Testis (tissue), 2 donors: ENCODE measurements at regions not wholly inside any gene's neighbourhood (a gene's known extent, or its start where the extent isn't known, plus 50 kb on each side); places are given as distances from the start of the nearest gene placed in this dataset.

Experiments used
- DNase-seq: peaks from one replicate; pipeline ENCODE4 v3.0.0-alpha.2; 2019
- H3K27ac ChIP-seq, 2 donors: fragments of 200-600 bp; sonication (generic); one replicate each; pipeline ENCODE4 v1.5.1; 2019
- H3K27me3 ChIP-seq: fragments of 200-600 bp; sonication (generic); one replicate; pipeline ENCODE4 v1.5.1; 2019
- H3K36me3 ChIP-seq: fragments of 200-600 bp; sonication (generic); one replicate; pipeline ENCODE4 v1.5.1; 2017; ENCODE audit warnings: low read depth; ENCODE audit errors: missing control alignments
- H3K4me1 ChIP-seq: fragments of 200-600 bp; sonication (generic); one replicate; pipeline ENCODE4 v1.5.1; 2019
- H3K4me3 ChIP-seq, 2 donors: fragments of 200-600 bp; sonication (generic); one replicate each; pipeline ENCODE4 v1.5.1; 2017 to 2019
- H3K9me3 ChIP-seq: fragments of 200-600 bp; sonication (generic); one replicate; pipeline ENCODE4 v1.5.1; 2017
- POLR2A ChIP-seq: fragments of 450-650 bp; IDR thresholded peaks from one replicate; pipeline ENCODE4 v1.6.1; 2017; ENCODE audit warnings: antibody characterized with exemption, mild to moderate bottlenecking, moderate library complexity
- WGBS, 2 donors: methylation state at CpG; one replicate each; pipeline ENCODE4 v1.1.5; 2018; 5-methylcytosine and 5-hydroxymethylcytosine counted together
- intact Hi-C: fragments of 100-400 bp; cut with DNase I; formaldehyde crosslinking; loops from one replicate; pipeline ENCODE4 v1.15.1; 2023; ENCODE audit warnings: low total_unique reads
- TF ChIP-seq, protein P1 (sequence below), 3 experiments: fragments of 450-650 bp in 2 of 3; fragments of 200-600 bp in 1 of 3; sonication (generic) in 1 of 3; IDR thresholded peaks; one replicate each; pipeline ENCODE4 v1.5.1; 2016 to 2019; ENCODE audit warnings: antibody characterized with exemption in 3 of 3, mild to moderate bottlenecking in 2 of 3, moderate library complexity in 1 of 3

DNA sequence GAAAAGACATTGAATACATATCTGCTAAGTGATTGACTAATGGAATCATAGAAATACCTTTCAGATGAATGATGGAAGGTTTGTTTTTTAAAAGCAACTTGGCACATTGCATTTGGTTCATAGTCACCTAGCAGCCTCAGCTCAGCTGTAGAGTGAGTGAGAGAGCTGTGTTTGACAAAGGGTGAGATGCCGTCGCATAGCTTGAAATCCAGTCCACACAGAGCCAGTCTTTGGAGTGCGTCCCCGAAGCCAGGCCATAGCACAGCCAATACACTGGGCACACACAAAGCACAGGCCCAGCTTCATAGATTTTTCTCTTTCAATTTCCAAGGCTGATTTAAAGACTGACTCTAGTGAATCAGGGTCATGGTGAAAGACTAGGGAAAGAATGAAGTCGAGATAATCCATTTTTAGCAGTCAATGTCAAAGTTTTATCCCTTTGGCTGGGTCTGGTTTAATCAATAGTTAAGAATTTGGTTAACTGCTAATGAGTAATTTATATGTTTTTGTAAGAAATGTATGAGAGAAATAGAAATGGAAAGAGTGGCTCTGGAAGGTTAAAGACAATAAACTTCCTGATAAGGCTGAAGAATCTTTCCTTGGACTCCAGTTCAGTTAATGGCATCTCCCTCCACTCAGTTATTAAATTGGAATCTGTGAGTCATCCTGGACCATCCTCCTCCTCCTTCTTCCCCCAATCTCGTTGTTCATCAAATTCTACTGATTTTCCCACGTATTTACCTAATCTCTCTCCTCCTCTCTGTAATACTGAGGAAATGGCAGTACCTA, 101.2 kb upstream of the IRF2BP2 start:
- Histone ChIP-seq H3K36me3 (no peaks in the 10 kb centered on the region), H3K9me3 (no peaks in the 10 kb centered on the region), H3K27me3 (no peaks in the 10 kb centered on the region), H3K4me1 (peaks cover 15% of the 10 kb centered on the region), H3K4me3 (no peak overlapping the region), H3K27ac (no peak overlapping the region)
- intact Hi-C loops = no loop called here
- WGBS, 2 donors = 75 to 88% methylated on average over 7 of the region's 7 CpGs
- DNase-seq = no peak
- TF ChIP-seq, protein P1, sequence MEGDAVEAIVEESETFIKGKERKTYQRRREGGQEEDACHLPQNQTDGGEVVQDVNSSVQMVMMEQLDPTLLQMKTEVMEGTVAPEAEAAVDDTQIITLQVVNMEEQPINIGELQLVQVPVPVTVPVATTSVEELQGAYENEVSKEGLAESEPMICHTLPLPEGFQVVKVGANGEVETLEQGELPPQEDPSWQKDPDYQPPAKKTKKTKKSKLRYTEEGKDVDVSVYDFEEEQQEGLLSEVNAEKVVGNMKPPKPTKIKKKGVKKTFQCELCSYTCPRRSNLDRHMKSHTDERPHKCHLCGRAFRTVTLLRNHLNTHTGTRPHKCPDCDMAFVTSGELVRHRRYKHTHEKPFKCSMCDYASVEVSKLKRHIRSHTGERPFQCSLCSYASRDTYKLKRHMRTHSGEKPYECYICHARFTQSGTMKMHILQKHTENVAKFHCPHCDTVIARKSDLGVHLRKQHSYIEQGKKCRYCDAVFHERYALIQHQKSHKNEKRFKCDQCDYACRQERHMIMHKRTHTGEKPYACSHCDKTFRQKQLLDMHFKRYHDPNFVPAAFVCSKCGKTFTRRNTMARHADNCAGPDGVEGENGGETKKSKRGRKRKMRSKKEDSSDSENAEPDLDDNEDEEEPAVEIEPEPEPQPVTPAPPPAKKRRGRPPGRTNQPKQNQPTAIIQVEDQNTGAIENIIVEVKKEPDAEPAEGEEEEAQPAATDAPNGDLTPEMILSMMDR (IDR thresholded peaks at IDR 0.05) = no peak
- TF ChIP-seq POLR2A = no peak

DNA sequence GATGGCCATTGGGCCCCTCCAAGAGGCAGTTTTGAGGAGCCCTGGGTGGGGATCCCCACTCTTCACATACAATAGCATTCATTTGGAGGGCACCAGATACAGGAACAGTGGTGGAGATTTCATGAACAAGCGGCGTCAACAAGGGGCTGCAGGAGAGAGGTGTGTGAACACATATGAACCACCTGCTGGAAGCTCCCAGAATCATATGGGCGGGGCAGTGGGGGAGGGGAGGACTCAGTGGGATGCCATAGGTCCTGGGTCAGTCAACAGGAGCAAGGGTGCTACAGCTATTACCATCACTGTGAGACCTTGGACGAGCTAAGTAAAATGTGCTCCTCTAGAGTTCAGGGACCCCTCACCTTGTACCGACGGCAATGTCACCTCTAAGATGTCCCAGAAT, 100.4 kb upstream of the IRF2BP2 start:
- H3K4me1 ChIP-seq = peaks cover 7% of the 10 kb centered on the region
- DNase-seq = peak; percentile 12
- TF ChIP-seq, protein P1 (IDR thresholded peaks at IDR 0.05) = no peak
- no peak for TF ChIP-seq POLR2A
- H3K27ac ChIP-seq = no peak overlapping the region
- WGBS, 2 donors = 97 to 98% methylated on average over 6 of the region's 6 CpGs
- intact Hi-C loops = no loop called here
- no peaks in the 10 kb centered on the region for H3K9me3 ChIP-seq
- no peak overlapping the region for H3K4me3 ChIP-seq
- H3K27me3 ChIP-seq = no peaks in the 10 kb centered on the region
- H3K36me3 ChIP-seq = no peaks in the 10 kb centered on the region

DNA sequence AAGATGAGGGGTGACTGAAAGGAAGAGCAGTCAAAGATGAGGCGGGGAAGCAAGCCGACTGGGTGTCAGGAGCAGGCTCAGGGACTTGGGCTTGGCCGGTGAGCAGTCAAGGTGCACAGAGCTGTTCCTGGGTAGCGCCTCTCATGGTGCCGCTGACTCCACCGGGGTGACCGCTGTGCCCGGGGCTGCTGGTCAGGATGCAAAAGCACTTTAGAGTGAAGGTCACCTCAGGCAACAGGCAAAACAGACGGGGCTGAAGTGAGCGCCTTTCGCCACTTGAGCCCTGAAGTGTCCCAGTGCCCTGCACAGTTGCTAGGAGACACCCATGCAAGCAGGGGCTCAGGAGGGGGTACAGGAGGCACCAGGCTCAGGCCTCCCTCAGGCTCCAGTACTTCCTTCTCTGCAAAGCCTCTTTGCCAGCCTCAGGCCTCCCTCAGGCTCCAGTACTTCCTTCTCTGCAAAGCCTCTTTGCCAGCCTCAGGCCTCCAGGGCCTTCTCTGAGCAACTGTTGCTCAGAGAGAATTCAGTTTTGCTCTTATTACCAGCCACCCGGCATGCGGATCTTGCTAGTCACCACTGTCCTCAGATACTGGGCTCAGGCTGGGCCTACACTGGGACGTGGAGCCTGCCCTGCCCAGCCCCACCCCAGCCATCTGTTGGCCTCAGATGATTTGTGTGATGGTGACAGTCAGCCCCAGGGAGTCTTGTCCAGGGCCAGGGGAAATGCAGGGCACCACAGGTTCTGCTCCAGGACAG, 99.7 kb upstream of the IRF2BP2 start:
- H3K27ac ChIP-seq = no peak overlapping the region
- no peak overlapping the region for H3K4me3 ChIP-seq
- H3K27me3 ChIP-seq = no peaks in the 10 kb centered on the region
- no peak for TF ChIP-seq POLR2A
- TF ChIP-seq, protein P1 (IDR thresholded peaks at IDR 0.05) = no peak
- H3K36me3 ChIP-seq = no peaks in the 10 kb centered on the region
- no peaks in the 10 kb centered on the region for H3K4me1 ChIP-seq
- H3K9me3 ChIP-seq = no peaks in the 10 kb centered on the region
- intact Hi-C loops = no loop called here
- 93 to 96% methylated on average over 12 to 14 of the region's 14 CpGs for WGBS, 2 donors
- DNase-seq = peak; percentile 11

DNA sequence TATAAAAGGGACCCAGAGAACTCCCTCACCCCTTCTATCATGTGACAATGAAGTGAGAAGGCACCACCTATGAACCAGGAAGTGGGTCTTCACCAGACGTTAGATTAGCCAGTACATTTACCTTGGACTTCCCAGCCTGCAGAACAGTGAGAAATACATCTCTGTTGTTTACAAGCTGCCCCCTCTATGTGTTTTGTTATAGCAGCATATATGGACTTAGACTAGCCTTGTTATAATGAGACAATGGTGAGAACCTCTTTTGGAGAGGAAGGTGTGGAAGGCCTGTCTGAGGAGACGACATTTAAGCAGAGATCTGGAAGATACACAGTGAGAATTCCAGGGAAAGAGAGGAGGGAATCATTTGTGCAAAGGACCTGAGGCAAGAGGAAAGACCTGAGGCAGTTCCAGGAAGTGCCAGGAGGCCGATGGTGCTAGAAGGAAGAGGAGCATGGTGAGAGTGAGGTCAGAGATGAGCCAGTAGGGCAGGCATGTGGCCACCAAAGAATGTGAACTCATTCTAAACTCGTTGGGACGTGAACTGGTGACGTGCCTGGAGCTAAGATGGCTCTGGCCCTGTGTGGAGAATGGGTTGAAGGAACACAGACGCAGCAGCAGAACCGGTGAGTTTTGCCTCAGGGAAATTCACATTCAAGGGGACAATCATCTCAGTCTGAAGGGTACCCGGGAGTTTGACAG, 98.9 kb upstream of the IRF2BP2 start:
- Histone ChIP-seq H3K9me3 (no peaks in the 10 kb centered on the region), H3K27me3 (no peaks in the 10 kb centered on the region), H3K27ac (no peak overlapping the region), H3K4me1 (no peaks in the 10 kb centered on the region), H3K36me3 (no peaks in the 10 kb centered on the region), H3K4me3 (no peak overlapping the region)
- intact Hi-C loops = no loop called here
- TF ChIP-seq, protein P1 (IDR thresholded peaks at IDR 0.05) = no peak
- DNase-seq = peak; percentile 8
- 88 to 94% methylated on average over 9 of the region's 9 CpGs for WGBS, 2 donors
